ENCODE measurements at regions not wholly inside any gene's neighbourhood (a gene's known extent, or its start where the extent isn't known, plus 50 kb on each side); places are given as distances from the start of the nearest gene placed in this dataset.

- 94 to 95% methylated on average over 7 to 20 of the region's 44 CpGs for WGBS, 2 donors
- H3K27ac ChIP-seq, result no peak overlapping the region
- no peaks in the 10 kb centered on the region for H3K27me3 ChIP-seq
- TF ChIP-seq CTCF (IDR thresholded peaks at IDR 0.05), result no peak
- no peak for TF ChIP-seq POLR2A (IDR thresholded peaks at IDR 0.05)
- no peak for DNase-seq
- intact Hi-C loops (cut with DNase I), result no loop called here
- no peaks in the 10 kb centered on the region for H3K36me3 ChIP-seq
- H3K4me3 ChIP-seq (replicated peaks in 1 of 3), result no peak overlapping the region
- H3K4me1 ChIP-seq, result peaks cover 17 to 62% of the 10 kb centered on the region in 2 donors
- H3K9me3 ChIP-seq, result no peaks in the 10 kb centered on the region
These were observed 58.9 kb upstream of the CIBAR2 start for GRCh38 chr16:85171004-85171758.

GRCh38 chr16:85171759-85172454 lies 59.6 kb upstream of the CIBAR2 start:
- Histone ChIP-seq H3K27ac (peak overlapping the region in 1 of 3 donors; percentile 36), H3K36me3 (no peaks in the 10 kb centered on the region), H3K9me3 (no peaks in the 10 kb centered on the region), H3K4me1 (peaks cover 17 to 66% of the 10 kb centered on the region in 2 donors), H3K27me3 (no peaks in the 10 kb centered on the region), H3K4me3 (replicated peaks in 1 of 3) (no peak overlapping the region)
- intact Hi-C loops (cut with DNase I), result no loop called here
- 72 to 76% methylated on average over 19 to 21 of the region's 21 CpGs for WGBS, 2 donors
- no peak for TF ChIP-seq CTCF (IDR thresholded peaks at IDR 0.05)
- no peak for TF ChIP-seq POLR2A (IDR thresholded peaks at IDR 0.05)
- DNase-seq, result no peak

- DNase-seq, result peak; percentile 44 to 52
- no peak overlapping the region for H3K4me3 ChIP-seq (replicated peaks in 1 of 3)
- intact Hi-C loops (cut with DNase I), result no loop called here
- WGBS, 2 donors, result 58 to 61% methylated on average over 28 of the region's 28 CpGs
- TF ChIP-seq POLR2A (IDR thresholded peaks at IDR 0.05), result no peak
- peak in 3 of 6 experiments; percentile 25 to 38 (median 29) for TF ChIP-seq CTCF (IDR thresholded peaks at IDR 0.05)
- H3K4me1 ChIP-seq, result peaks cover 17 to 66% of the 10 kb centered on the region in 2 donors
- peak overlapping the region in 1 of 3 donors; percentile 36 for H3K27ac ChIP-seq
- no peaks in the 10 kb centered on the region for H3K9me3 ChIP-seq
- no peaks in the 10 kb centered on the region for H3K27me3 ChIP-seq
- no peaks in the 10 kb centered on the region for H3K36me3 ChIP-seq
These were observed 60.3 kb upstream of the CIBAR2 start for GRCh38 chr16:85172455-85173145.

- Histone ChIP-seq H3K36me3 (no peaks in the 10 kb centered on the region), H3K27me3 (no peaks in the 10 kb centered on the region), H3K27ac (peak overlapping the region in 1 of 3 donors; percentile 36), H3K9me3 (no peaks in the 10 kb centered on the region), H3K4me1 (peaks cover 17 to 64% of the 10 kb centered on the region in 2 donors), H3K4me3 (replicated peaks in 1 of 3) (no peak overlapping the region)
- TF ChIP-seq POLR2A (IDR thresholded peaks at IDR 0.05) (no peak), CTCF (IDR thresholded peaks at IDR 0.05) (no peak)
- no peak for DNase-seq
- intact Hi-C loops (cut with DNase I), result no loop called here
- 70 to 78% methylated on average over 13 to 14 of the region's 14 CpGs for WGBS, 2 donors
These were observed 61.1 kb upstream of the CIBAR2 start for GRCh38 chr16:85173146-85173980.

Measured in thyroid gland (tissue), 4 donors.